Hematopoietic multipotent progenitor cell treated with erythropoietin and hydrocortisone succinate and interleukin-3 and kit ligand, for 15 days (in vitro differentiated cells): ENCODE measurements at regions not wholly inside any gene's neighbourhood (a gene's known extent, or its start where the extent isn't known, plus 50 kb on each side); places are given as distances from the start of the nearest gene placed in this dataset.
"Not testable (repeated sequence)": the region's sequence is repeated elsewhere in the genome, so short reads cannot be mapped to it uniquely, and the experiment has no call there.

ENCODE experiments used
- DNase-seq: peaks from one replicate; pipeline ENCODE4 v3.0.0-alpha.2; 2015; ENCODE audit warnings: low spot score

- no peak for DNase-seq
Observed at GRCh38 chr13:64684108-64684507, 2546.0 kb downstream of the PCDH9 start.

- DNase-seq: no peak
Observed at GRCh38 chr13:64680739-64681138, 2549.4 kb downstream of the PCDH9 start.

- DNase-seq: no peak
Observed at GRCh38 chr13:64675255-64675892, 2554.8 kb downstream of the PCDH9 start.

- no peak for DNase-seq
Observed at GRCh38 chr13:64674126-64674525, 2556.0 kb downstream of the PCDH9 start.

GRCh38 chr13:64672751-64673150 is 2557.4 kb downstream of the PCDH9 start:
- no peak for DNase-seq

- no peak for DNase-seq
Observed at GRCh38 chr13:64662887-64663593, 2567.1 kb downstream of the PCDH9 start.

- no peak for DNase-seq
Observed at GRCh38 chr13:64648293-64648692, 2581.8 kb downstream of the PCDH9 start.

GRCh38 chr13:64643066-64643465 is 2587.1 kb downstream of the PCDH9 start:
- DNase-seq: no peak

- no peak for DNase-seq
Observed at GRCh38 chr13:64640002-64640401, 2590.1 kb downstream of the PCDH9 start.

- no peak for DNase-seq
Observed at GRCh38 chr13:64639206-64639605, 2590.9 kb downstream of the PCDH9 start.

GRCh38 chr13:64633948-64634347 is 2596.2 kb downstream of the PCDH9 start:
- DNase-seq: no peak

GRCh38 chr13:64627654-64628053 is 2602.5 kb downstream of the PCDH9 start:
- DNase-seq: no peak

GRCh38 chr13:64626105-64626504 is 2604.0 kb downstream of the PCDH9 start:
- no peak for DNase-seq

- DNase-seq: no peak
Observed at GRCh38 chr13:64617231-64617630, 2612.9 kb downstream of the PCDH9 start.

GRCh38 chr13:64591971-64592370 is 2638.2 kb downstream of the PCDH9 start:
- DNase-seq: no peak

- DNase-seq: no peak
Observed at GRCh38 chr13:64579331-64579730, 2650.8 kb downstream of the PCDH9 start.

GRCh38 chr13:64568748-64569147 is 2661.4 kb downstream of the PCDH9 start:
- no peak for DNase-seq

- DNase-seq: not testable (repeated sequence)
Observed at GRCh38 chr13:64558031-64558430, 2672.1 kb downstream of the PCDH9 start.

- DNase-seq: no peak
Observed at GRCh38 chr13:64556376-64556775, 2673.8 kb downstream of the PCDH9 start.

GRCh38 chr13:64553411-64554129 is 2676.6 kb downstream of the PCDH9 start:
- no peak for DNase-seq

- no peak for DNase-seq
Observed at GRCh38 chr13:64551755-64552154, 2678.4 kb downstream of the PCDH9 start.

GRCh38 chr13:64546371-64546770 is 2683.8 kb downstream of the PCDH9 start:
- DNase-seq: no peak

- DNase-seq: no peak
Observed at GRCh38 chr13:64540976-64541375, 2689.2 kb downstream of the PCDH9 start.
